Right lobe of liver (tissue), 6 donors: ENCODE measurements at regions not wholly inside any gene's neighbourhood (a gene's known extent, or its start where the extent isn't known, plus 50 kb on each side); places are given as distances from the start of the nearest gene placed in this dataset.

Source experiments
- ATAC-seq, 4 donors: fragments of 200-7000 bp; cut with Tn5 transposase; one replicate each; pipeline ENCODE4 v1.9.1; 2020; ENCODE audit warnings: mild to moderate bottlenecking in 4 of 4, moderate library complexity in 4 of 4
- DNase-seq, 3 donors: peaks; one replicate each; pipeline ENCODE4 v3.0.0-alpha.2; 2020
- H3K27ac ChIP-seq, 3 donors: fragments of 200-600 bp; one replicate each; pipeline ENCODE4 v1.8.0; 2022
- H3K27me3 ChIP-seq, 2 donors: fragments of 200-600 bp; one replicate each; pipeline ENCODE4 v1.8.0; 2022
- H3K36me3 ChIP-seq, 4 donors: fragments of 200-600 bp; sonication (generic) in 1 of 4; one replicate each; pipeline versions ENCODE4 v1.5.1 to v1.8.0; 2017 to 2022; ENCODE audit warnings: control low read depth in 1 of 4
- H3K4me1 ChIP-seq, 4 donors: fragments of 200-600 bp; sonication (generic) in 1 of 4; one replicate each; pipeline versions ENCODE4 v1.5.1 to v1.8.0; 2017 to 2022; ENCODE audit warnings: control low read depth in 1 of 4
- H3K4me3 ChIP-seq, 3 donors: fragments of 200-600 bp; one replicate each; pipeline ENCODE4 v1.8.0; 2022
- H3K9me3 ChIP-seq, 4 donors: fragments of 200-600 bp; sonication (generic) in 1 of 4; one replicate each; pipeline versions ENCODE4 v1.5.1 to v1.8.0; 2017 to 2022; ENCODE audit warnings: control low read depth in 1 of 4
- POLR2A ChIP-seq: fragments of 450-650 bp; IDR thresholded peaks from one replicate; pipeline ENCODE4 v1.6.1; 2017; ENCODE audit warnings: antibody characterized with exemption, mild to moderate bottlenecking
- WGBS: methylation state at CpG from one replicate; pipeline ENCODE4 v1.1.6; 2018; ENCODE audit warnings: low coverage, low lambda C conversion rate; ENCODE audit not compliant: insufficient coverage; ENCODE audit errors: missing lambda C conversion rate; 5-methylcytosine and 5-hydroxymethylcytosine counted together
- intact Hi-C, 2 donors: fragments of 100-400 bp; cut with DNase I; formaldehyde crosslinking; loops; one replicate each; pipeline versions ENCODE4 v1.11.2 to v1.14.1; 2022
- TF ChIP-seq, protein P1 (sequence below), 4 donors: fragments of 200-600 bp in 3 of 4; fragments of 450-650 bp in 1 of 4; IDR thresholded peaks; one replicate each; pipeline versions ENCODE4 v1.5.1 to v1.8.0; 2016 to 2022; ENCODE audit warnings: antibody characterized with exemption in 4 of 4, mild to moderate bottlenecking in 2 of 4
- donor health status: DM: no; HTN: yes; CAD: no.
- donor health status: DM: no; HTN: no; CAD: no.
- donor health status: DM: no; HTN: no; CAD: no.
- donor health status: DM: no; HTN: yes; CAD: no.
- donor health status: DM: no; HTN: yes; CAD: no.

- H3K27me3 ChIP-seq = no peaks in the 10 kb centered on the region
- H3K4me1 ChIP-seq = no peaks in the 10 kb centered on the region
- H3K9me3 ChIP-seq = no peaks in the 10 kb centered on the region
- ATAC-seq = no peak
- H3K4me3 ChIP-seq = no peak overlapping the region
- no peak overlapping the region for H3K27ac ChIP-seq
- DNase-seq = no peak
- intact Hi-C loops = no loop called here
- no peaks in the 10 kb centered on the region for H3K36me3 ChIP-seq
- TF ChIP-seq, protein P1, sequence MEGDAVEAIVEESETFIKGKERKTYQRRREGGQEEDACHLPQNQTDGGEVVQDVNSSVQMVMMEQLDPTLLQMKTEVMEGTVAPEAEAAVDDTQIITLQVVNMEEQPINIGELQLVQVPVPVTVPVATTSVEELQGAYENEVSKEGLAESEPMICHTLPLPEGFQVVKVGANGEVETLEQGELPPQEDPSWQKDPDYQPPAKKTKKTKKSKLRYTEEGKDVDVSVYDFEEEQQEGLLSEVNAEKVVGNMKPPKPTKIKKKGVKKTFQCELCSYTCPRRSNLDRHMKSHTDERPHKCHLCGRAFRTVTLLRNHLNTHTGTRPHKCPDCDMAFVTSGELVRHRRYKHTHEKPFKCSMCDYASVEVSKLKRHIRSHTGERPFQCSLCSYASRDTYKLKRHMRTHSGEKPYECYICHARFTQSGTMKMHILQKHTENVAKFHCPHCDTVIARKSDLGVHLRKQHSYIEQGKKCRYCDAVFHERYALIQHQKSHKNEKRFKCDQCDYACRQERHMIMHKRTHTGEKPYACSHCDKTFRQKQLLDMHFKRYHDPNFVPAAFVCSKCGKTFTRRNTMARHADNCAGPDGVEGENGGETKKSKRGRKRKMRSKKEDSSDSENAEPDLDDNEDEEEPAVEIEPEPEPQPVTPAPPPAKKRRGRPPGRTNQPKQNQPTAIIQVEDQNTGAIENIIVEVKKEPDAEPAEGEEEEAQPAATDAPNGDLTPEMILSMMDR (IDR thresholded peaks at IDR 0.05) = no peak
- TF ChIP-seq POLR2A = no peak
- 53% methylated on average over 4 of the region's 4 CpGs for WGBS
Observed at GRCh38 chr5:117594166-117594565, 1019.5 kb upstream of the SEMA6A start.

- ATAC-seq (peak; percentile 40 to 69 (median 54)), DNase-seq (no peak)
- TF ChIP-seq, protein P1 (IDR thresholded peaks at IDR 0.05) = peak; percentile 29 to 44 (median 36)
- no peak for TF ChIP-seq POLR2A
- H3K27ac ChIP-seq = no peak overlapping the region
- WGBS = 16% methylated on average over 1 of the region's 1 CpG
- H3K4me3 ChIP-seq = no peak overlapping the region
- H3K27me3 ChIP-seq = no peaks in the 10 kb centered on the region
- H3K36me3 ChIP-seq = no peaks in the 10 kb centered on the region
- no peaks in the 10 kb centered on the region for H3K9me3 ChIP-seq
- intact Hi-C loops = no loop called here
- no peaks in the 10 kb centered on the region for H3K4me1 ChIP-seq
Observed at GRCh38 chr5:117590944-117591343, 1016.3 kb upstream of the SEMA6A start.

DNA sequence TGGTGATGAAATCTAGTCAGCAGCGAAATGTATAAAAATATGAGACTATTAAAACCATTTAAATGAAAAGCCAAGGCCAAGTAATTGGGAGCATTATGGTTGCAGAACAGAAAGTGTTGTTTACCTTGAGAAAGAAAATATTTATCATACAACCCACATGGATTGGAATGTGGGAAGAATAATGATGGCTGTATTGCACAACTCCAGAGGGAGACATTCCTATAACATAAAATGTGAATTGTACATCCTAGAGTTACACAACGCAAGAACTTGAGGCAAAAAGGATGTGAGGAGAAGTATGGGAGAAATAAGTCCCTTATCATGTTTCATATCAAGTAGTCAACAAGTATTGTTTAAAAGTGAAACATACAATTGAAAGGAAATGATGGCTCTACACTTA is 1014.0 kb upstream of the SEMA6A start:
- TF ChIP-seq POLR2A = no peak
- TF ChIP-seq, protein P1 (IDR thresholded peaks at IDR 0.05) = no peak
- Histone ChIP-seq H3K36me3 (no peaks in the 10 kb centered on the region), H3K4me1 (no peaks in the 10 kb centered on the region), H3K27ac (no peak overlapping the region), H3K9me3 (no peaks in the 10 kb centered on the region), H3K4me3 (no peak overlapping the region), H3K27me3 (no peaks in the 10 kb centered on the region)
- intact Hi-C loops = no loop called here
- DNase-seq (no peak), ATAC-seq (no peak)
- WGBS = 88% methylated on average over 2 of the region's 2 CpGs

DNA sequence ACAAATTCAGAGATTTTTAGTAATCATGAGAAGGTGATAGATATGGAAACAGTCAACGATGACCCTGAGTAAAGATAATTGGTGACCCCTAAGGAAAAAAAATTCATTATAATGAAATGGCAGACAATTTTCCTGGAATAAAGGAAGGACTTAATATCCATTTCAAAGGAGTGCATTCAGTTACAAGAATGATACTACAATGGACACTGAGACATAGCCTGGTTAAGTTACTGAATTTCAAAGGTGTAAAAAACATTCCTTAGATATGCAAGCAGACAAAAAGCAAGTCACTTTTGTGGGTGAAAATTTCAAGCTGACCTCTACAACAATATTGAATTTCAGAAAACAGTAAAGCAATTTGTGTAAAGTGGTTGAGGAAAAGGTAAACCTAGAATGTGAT is 1012.5 kb upstream of the SEMA6A start:
- no peak for ATAC-seq
- intact Hi-C loops = no loop called here
- Histone ChIP-seq H3K36me3 (no peaks in the 10 kb centered on the region), H3K27ac (no peak overlapping the region), H3K9me3 (no peaks in the 10 kb centered on the region), H3K27me3 (no peaks in the 10 kb centered on the region), H3K4me3 (no peak overlapping the region), H3K4me1 (no peaks in the 10 kb centered on the region)
- no peak for DNase-seq
- TF ChIP-seq, protein P1 (IDR thresholded peaks at IDR 0.05) = no peak
- no peak for TF ChIP-seq POLR2A
- 90% methylated on average over 1 of the region's 1 CpG for WGBS

- TF ChIP-seq, protein P1 (IDR thresholded peaks at IDR 0.05) = no peak
- TF ChIP-seq POLR2A = no peak
- ATAC-seq (no peak), DNase-seq (no peak)
- Histone ChIP-seq H3K4me1 (no peaks in the 10 kb centered on the region), H3K9me3 (no peaks in the 10 kb centered on the region), H3K36me3 (no peaks in the 10 kb centered on the region), H3K4me3 (no peak overlapping the region), H3K27me3 (no peaks in the 10 kb centered on the region), H3K27ac (no peak overlapping the region)
- WGBS = 100% methylated on average over 1 of the region's 1 CpG
- intact Hi-C loops = no loop called here
Observed at GRCh38 chr5:117568622-117569021, 994.0 kb upstream of the SEMA6A start.
